HK-2 (cell line): ENCODE measurements at regions not wholly inside any gene's neighbourhood (a gene's known extent, or its start where the extent isn't known, plus 50 kb on each side); places are given as distances from the start of the nearest gene placed in this dataset.

Experiments
- DNase-seq: peaks from one replicate; pipeline ENCODE4 v3.0.0-alpha.2; 2018; ENCODE audit not compliant: unreplicated experiment

DNA sequence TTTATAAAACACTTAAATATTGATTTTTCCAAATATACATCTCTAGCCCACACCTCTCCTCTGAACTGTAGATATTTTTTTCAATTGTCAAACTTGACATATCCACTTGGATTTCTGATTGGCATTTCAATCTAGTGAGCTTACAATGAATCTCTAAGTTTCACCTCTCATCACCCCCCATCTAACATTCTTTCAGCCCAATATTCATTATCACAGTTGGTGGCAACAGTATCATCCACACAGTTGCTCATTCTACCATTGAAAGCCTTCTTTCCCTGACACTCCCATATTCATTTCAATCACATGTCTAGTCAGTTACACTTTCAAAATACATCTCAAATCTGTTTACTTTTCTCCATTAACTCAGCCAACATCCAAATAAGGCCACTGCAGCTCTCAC is 385.2 kb downstream of the PCDH20 start:
- DNase-seq, result no peak

DNA sequence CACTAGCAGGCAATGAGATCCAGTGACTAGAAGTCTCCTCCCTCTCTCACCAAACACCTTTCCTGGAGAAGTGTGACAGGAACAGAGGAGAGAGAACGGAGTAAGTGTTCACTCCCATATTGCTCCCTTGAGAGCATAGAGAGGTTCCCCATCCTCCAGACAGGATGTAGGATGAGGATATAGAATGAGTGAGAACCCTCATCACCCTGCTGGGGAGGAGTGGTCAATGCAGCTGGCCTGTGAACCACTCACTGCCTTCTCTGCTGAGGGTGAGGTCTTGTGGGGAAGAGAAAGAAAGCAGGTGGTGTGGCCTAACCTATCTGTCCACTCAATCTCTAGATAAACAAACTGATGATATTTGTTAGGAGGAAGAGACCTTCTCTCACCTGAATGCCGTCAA is 386.6 kb downstream of the PCDH20 start:
- DNase-seq, result no peak

DNA sequence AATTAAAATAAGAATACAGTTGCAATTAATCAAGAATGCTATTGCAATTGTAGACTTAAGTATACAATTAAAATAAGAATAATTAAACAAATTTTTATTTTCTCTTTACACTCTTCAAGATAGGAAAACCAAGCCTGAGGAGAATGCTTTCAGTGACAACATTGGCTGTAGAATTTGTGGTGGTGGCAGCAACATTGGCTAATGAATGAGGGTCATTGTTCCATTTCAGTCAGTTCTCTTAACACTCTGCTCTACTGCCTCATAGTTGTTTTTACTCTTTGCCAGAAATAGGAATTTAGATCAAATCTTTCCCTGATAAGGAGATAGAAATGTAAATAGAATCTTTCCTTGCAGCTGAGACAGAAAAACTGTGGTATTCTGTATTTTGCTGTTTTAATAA is 391.6 kb downstream of the PCDH20 start:
- DNase-seq, result no peak

GRCh38 chr13:61021838-61022237 is 393.8 kb downstream of the PCDH20 start:
- no peak for DNase-seq

GRCh38 chr13:61013796-61014195 is 401.9 kb downstream of the PCDH20 start:
- no peak for DNase-seq

- no peak for DNase-seq
Measured at GRCh38 chr13:61010358-61010757, 405.3 kb downstream of the PCDH20 start.

DNA sequence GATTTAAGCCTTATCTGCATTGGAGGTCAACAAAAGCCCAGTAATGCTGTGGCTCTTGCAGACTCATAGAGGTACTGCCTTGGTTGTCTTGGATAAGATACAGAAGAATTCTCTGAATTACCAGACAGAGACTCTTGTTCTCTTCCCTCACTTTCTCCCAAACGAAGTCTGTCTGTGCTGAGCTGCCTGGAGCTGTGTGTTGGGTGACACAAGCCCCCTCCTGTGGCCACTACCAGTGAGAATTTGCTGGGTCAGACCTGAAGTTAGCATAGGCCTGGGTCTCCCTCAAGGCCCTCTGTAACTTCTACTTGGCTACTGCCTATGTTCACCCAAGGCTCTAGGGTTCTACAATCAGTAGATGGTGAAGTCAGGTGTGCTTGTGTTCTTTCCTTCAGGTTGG is 413.0 kb downstream of the PCDH20 start:
- no peak for DNase-seq

- DNase-seq, result no peak
Measured at GRCh38 chr13:60990032-60990733, 425.5 kb downstream of the PCDH20 start.

DNA sequence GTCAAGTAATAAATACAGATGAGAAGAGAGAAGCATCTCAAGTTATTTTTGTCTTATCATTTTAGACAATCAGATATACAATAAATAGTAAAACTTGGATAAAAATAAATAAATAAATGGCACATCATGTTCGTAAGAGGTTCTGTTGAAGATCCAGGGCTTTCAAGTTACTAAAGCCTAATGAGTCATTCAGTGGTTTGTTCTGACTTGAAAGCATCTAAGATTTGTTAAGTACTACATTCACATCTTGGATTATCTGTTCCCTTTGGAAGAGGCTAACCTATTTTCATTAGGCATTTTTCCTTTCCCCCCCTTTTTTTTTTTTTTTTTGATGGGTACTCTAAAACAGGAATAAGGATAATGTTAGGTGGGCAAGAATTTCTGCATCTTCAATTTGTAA is 429.3 kb downstream of the PCDH20 start:
- DNase-seq, result no peak

GRCh38 chr13:60981407-60981806 is 434.2 kb downstream of the PCDH20 start:
- DNase-seq, result no peak

- no peak for DNase-seq
Measured at GRCh38 chr13:60976367-60976766, 439.3 kb downstream of the PCDH20 start.

GRCh38 chr13:60974296-60974695 is 441.4 kb downstream of the PCDH20 start:
- DNase-seq, result no peak

GRCh38 chr13:60973529-60973928 is 442.1 kb downstream of the PCDH20 start:
- no peak for DNase-seq

DNA sequence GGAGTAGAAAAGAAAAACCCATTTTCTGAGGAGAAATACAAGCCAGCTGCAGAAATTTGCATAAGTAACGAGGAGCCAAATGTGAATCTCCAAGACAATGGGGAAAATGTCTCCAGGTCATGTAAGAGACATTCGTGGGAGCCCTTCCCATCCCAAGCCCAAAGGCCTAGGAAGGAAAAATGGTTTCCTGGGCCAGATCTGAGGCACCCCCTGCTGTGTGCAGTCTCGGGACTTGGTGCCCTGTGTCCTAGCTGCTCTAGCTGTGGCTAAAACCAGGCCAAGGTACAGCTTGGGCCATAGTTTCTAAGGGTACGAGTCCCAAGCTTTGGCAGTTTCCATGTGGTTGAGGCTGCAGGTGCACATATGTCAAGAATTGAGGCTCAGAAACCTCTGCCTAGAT is 444.9 kb downstream of the PCDH20 start:
- DNase-seq, result no peak

GRCh38 chr13:60969656-60970055 is 446.0 kb downstream of the PCDH20 start:
- DNase-seq, result no peak

DNA sequence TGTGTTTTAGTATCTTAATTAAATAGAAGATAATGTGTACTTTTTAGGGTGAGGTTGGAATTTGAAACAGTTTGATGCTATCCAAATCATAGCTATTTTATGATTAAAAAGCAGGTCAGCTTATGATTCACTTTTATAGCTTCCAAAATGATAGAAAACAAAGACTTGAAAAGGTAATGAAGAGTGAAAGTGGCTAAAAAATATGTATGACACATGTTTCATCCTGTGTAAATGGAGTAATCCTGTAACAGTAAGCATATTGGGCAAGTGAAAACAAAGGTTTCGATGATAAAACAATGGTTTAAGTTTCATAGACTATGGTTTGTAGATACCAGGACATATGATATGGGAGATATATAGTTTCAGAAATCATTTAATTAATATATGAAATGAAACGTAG is 456.2 kb downstream of the PCDH20 start:
- DNase-seq, result no peak

- DNase-seq, result no peak
Measured at GRCh38 chr13:60957816-60958215, 457.8 kb downstream of the PCDH20 start.

DNA sequence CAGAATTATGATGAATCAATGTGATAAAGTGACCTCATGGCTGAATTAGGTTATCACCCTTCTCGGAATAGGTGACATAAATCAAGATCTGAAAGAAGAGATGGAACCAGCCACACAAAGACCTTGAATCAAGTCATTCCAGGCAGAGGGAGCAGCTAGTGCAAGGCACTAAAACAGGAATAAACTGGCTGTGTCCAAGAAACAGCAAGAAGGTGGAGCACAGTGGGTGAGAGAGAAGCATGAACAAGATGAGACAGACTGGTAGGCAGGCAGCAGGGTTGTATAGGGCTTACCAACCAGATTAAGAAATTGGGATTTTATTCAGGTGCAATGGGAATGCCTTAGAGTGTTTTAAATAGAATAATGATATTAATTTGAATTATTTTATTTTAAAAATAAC is 470.3 kb downstream of the PCDH20 start:
- DNase-seq, result no peak

DNA sequence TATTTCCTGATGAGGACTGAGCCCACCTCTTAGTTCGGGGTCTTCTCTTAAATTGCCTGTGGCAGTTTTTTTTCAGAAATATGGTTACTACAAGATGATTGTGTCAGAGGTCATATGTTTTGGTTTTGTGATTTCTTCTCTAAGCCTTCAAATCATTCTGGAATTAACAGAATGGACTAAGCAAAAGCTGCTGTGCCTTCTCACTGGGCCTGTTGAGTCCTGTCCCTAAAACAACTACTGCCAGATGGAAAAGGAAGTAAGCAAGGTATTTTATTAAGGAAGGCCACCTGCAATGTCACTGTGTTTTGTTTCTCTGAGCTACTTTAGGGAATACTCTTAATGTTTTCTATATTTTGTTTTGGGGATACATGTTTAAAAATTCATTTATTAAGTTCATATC is 470.8 kb downstream of the PCDH20 start:
- DNase-seq, result no peak

DNA sequence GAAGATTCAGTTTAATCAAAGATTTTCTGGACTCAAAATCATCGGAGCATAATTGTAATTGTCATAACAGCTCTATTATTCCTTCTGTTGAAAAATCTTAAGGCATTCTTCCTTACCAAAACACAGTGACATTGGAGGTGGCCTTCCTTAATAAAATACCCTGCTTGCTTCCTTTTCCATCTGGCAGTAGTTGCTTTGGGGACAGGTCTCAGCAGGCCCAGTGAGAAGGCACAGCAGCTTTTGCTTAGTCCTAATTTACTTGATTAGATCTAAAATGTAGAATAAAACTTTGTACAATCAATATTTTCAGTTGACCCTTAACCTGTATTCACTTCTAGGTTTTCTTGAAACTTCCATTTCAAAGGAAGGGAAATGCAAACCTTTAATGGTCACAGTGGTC is 471.6 kb downstream of the PCDH20 start:
- no peak for DNase-seq

- no peak for DNase-seq
Measured at GRCh38 chr13:60936281-60936680, 479.4 kb downstream of the PCDH20 start.

GRCh38 chr13:60933638-60934037 is 482.0 kb downstream of the PCDH20 start:
- no peak for DNase-seq

DNA sequence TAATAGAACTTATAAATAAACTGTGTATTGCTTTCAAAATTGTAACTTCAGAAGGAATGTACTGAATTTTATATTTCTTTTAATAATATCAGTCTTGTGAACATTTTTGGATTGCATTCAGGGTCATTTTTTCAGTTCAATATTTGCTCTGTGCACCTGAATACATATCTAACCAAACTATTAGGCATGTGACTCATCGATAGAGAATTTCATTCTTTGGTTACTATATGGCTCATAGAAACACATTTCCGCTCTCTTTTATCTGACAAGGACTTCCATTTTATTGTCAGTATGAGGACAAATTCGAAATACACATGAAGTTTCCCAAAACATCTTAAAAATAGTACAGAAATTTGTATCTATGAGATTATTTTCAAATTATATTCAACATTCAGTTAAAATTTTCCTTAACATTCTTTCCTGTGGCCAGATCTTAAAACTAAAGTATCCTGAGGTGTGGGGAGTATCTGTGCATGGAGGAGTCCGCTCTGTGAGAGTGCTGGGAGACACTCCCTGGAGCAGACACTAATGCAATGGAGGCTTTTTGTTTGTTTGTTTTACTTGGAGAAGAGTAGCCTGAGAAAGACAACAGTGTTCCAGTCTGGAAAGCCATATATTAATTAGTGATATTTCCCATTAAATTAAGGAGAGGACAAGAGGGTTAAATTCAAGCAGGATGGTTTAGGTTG is 483.6 kb downstream of the PCDH20 start:
- no peak for DNase-seq

DNA sequence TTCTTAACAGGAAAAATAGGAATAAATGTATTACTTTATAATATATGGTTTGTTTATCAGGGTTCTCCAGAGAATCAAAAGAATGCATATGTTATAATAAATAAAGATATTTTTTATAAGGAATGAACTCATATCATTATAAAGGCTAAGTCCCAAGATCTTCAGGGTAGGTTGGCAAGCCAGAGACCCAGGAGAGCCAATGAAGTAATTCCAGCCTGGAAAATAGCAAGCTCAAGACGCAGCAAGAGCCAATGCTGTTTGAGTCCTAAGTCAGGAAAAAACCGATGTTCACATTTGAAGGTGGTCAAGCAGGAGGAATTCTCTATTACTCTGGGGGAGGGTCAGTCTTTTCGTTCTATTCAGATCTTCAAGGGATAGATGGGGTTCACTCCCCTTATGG is 490.0 kb downstream of the PCDH20 start:
- no peak for DNase-seq
